Activated CD4-positive, alpha-beta T cell treated with anti-CD3 and anti-CD28 coated beads for 48 hours (primary cell): ENCODE measurements at regions not wholly inside any gene's neighbourhood (a gene's known extent, or its start where the extent isn't known, plus 50 kb on each side); places are given as distances from the start of the nearest gene placed in this dataset.
"Not testable (repeated sequence)": the region's sequence is repeated elsewhere in the genome, so short reads cannot be mapped to it uniquely, and the experiment has no call there.

Experiments
- DNase-seq: peaks from one replicate; pipeline ENCODE4 v3.0.0-alpha.2; 2020

DNA sequence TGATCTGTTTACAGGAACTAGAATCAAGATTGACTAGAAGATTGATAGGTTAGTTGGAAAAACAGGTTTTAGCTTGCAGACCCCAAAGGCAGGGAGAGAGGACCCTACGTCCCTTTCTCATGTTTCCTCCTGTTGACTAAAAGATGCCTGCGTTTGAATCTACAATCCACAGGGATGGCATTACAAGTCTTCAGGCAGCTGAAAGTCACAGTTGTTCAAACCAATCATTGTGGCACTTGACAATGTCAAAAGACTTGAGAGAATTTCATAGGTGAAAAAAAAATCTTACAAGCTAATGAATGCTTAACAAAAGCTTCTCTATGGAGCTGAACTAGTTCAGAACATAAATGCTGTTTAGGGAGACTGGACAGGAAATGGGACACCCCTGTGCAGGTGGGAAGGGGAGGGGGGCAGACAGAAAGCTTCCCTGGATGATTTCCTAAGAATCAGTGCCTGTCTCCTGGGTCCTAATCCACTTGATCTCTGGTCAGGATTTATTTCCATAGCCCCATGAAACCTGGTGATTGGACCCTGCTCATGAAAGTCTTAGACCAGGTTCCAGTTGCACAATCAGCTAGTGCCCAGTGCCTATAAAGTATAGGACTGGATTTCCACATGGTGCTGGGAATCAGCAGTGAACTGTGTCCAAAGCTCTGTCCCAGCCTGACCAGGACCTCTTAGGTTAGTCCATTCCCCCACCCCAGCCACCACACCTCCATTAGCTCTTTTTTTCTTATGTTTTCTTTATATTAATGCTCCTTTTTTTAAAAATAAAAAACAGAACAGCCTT, 91.6 kb upstream of the BCAR3 start:
- DNase-seq = no peak

DNA sequence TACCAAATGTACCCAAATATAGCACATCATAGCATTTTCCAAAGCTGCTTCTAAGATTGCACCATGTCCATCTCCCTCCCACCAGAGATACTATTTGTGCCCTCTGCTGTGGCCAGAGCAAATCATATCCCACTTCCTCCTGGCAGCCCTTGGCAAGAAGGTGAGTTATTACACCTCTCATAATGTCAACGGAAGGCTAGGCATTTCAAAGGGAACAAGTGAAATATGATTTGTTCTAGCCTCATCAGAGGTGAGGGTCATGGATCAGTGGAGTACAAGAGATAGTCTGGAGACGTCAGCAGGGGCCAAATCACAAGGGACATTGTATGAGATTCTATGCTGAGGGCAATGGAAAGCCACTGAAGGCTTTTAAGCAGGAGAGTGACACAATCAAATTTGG, 90.2 kb upstream of the BCAR3 start:
- no peak for DNase-seq

DNA sequence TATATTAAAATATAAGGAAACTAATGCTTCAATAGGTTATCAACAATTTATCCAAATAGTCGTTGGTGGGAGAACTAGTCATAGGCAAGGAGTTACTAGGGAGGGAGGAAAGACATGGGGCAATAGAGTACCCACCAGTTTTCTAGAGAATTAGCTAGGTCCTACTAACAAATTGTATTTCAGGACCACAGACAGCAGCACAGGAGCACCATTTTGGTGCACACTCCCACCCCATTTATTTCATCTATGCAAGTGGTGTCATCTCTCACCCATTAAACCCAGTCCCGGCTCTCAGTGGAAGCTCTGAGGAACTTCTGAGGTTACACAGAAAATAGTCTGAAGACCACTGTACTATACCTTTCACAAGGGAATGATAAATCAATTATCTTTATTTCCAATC, 89.0 kb upstream of the BCAR3 start:
- no peak for DNase-seq

DNA sequence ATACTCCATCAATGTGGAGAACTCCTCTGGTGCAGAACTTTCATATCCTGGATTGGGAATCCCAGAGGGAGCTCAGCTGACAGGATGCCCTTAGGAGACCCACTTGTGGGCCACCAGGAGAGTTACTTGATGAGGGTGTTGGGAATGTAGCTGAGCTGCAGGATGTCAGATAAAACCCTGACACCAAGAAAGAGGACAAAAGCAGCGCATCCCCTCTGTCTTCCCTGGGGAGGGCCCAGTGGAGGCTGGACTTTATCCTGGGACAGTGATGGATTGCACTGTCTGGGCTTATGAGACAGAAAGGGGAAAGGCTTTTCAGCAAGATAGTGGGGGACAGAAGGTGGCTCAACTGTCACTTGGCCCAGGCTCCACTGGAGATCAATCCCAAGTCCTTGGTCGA, 88.1 kb upstream of the BCAR3 start:
- no peak for DNase-seq

DNA sequence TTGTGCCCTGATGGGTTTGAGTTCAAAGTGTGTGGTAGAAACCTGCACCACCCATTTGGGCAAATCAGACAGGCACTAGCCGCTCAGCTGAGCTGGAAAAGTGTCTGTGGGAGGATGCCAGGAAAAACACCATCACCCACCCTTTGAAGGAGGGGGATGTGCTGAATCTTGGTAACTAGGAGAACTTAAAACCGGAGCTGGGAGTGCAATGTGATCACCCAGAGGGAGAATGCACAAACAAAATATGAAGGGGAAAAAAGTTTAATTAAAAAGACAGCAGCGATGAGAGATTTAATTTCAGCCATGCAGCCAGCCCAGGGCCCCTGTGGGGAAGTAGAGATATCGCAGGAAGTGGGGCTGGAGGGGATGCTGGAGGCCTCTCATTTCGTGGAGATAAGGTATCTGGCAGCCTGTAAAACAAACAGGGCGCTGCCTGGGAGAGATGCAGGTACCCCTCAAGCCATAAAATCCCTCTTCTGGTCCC, 86.8 kb upstream of the BCAR3 start:
- DNase-seq = no peak

DNA sequence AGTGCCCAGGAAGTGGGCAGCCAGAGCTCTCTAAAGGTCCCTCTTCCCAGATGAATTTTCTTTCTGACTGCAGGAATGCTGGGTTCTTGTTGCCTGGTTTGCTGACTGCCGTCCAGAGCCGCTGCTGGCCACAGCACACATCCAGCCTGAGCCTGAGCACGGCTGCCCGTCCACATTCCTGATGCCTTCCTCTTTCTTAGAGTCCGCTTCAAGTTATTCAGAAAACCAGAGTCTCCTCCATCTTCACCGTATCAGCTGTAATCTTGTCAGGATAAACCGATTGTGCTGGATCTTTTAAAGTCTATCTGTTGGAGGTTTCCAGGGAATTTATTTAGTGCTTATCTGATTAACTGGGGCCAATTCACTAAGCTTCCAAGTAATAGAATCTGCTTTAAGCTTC, 84.8 kb upstream of the BCAR3 start:
- DNase-seq = no peak

DNA sequence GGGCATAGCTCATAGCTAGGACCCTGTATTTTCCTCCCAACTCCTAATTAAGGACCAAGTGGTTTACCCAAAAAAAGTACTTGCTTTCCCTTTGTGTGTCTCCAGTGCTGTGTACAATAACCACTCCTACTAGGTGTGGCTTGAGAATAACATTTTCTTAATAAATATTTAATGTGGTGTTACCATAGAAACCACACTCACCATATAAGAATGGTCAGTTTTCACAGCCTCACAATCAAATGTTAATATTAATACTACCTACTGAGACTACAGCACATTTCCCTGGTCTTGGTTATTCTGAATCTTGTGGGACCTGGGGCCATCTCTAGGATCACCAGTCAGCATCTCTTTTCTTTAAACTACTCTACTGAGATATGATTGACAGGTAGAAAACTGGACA, 83.5 kb upstream of the BCAR3 start:
- no peak for DNase-seq

DNA sequence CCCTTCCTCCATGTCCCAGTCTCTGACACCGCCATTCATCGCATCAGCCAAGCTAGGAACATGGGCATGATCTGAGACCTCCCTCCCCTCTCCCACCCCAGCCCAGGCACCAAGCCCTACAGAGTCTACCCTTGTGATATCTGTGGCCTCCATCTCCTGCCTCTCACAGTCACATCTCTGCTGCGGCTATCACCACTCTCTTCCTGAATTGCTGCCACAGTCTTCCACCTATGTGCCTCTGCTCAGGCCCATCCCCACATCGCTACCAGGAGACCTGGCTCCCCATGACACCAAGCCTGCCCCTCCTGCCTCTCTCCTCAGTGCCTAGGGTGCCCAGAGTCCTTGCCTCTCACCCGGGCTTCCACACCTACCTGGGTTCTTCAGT, 82.7 kb upstream of the BCAR3 start:
- no peak for DNase-seq

DNA sequence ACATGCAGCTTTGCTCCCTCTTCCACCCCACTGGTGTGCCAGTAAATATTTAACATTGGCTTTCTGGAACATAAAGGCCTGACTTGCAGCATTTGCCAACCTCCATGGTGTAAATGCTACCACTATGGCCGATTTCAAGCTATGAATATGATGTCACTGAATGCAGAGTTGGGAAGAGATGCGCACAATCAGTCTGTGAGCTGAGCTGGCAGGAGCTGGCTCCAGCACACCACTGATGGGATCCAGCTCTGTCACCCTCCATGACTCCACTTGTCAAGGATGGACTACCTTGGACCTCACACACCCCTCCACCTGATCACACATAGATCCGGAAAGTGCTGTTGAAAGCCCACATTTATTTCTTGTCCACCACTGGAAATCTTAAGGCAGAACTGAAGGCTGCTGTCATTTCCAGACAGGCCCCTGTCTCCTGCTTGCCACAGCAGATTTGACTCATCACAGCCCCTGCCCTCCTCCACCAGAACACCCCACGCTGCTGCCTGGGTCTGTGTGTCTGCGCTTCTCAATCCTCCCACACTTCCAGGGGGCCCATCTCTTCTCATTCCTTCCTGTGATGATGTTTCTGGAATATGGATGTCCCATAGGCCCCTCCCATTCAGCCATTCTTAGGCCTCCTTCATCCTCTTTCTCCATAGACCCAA, 82.2 kb upstream of the BCAR3 start:
- DNase-seq = no peak

DNA sequence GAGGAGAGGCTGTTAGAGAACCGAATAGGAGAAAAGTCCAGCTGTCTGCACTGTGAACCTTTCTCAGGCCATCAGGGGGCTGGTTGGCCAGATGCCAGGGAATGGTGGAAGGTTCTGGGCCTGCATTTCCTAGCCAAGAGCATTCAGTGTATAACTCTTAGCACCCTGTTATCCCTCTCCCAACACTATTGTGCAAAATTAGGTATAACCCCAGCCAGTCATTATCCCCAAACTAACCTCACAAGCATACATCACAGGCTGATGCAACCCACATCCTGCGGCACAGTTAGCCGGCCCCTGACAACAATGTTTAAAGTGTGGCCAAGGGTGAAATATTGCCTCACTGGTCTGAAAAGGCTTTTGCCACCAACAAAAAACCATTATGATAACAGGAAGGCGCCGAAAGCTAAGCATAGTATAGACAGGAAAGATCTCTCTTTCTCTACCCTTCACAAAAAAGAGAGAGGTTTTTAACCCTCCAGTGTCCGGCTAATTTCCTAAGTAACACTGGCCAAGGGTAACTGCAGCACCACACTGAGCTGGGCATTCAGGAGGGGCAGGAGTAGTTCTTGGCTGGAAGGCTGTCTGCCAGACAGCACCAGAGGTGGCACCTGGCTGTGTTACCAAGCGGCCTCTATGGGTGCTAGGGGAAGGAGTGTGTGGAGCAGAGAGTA, 77.3 kb upstream of the BCAR3 start:
- DNase-seq = peak; percentile 43

DNA sequence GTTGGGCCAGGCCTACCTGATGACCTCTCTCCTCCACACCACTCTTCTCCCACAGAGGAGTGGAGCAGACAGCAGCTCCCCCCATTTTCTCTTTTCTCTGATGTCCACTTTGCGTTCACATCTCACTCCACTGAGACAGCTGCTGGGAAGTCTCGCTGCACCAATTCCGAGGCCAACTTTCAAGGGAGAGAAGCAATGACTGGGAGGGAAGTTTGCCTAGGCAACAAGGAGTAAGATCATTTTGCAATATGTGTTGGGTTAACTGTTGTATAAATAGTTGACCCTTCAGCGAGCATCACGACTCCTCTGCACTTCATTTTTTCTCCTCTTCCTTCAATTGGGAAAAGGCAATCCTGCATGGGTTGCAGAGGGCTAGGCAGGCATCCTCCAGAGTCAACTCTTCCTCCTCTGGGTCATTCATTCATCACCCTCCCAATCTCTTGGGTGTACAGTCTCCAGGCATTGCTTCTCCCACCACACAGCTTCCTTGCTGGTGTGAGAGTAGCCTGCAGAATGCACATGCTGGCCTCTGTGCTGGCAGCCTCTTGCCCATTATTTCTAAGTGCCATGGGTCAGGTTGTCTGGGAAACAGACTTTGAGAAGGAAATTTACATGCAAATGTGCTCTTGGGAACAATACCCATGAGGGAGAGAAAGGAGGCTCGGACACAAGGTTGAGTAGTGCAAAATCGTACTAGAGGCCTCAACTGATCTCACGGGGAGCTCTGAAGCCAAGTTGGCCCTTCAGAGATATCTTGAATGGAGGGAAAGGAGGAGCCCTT, 75.8 kb upstream of the BCAR3 start:
- DNase-seq = no peak

DNA sequence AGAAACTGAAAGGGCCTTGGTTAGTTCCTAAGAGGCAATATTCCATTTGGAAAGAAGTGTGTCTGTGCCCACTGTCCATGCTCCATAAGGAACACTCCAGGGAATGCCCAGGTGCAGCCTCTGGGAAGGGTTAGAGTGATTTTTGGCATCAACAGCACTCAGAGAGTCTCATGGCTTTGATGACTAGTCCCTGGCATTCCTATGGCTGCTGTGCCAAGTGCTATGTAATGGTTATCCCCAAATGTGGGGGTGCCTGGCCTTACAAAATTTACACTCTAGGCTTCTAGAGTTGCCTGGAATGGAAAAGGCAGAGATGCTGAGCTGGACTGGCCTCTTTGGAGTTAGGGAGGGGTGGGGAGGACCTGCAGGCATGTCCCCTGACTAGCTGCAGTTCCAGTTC, 75.0 kb upstream of the BCAR3 start:
- DNase-seq = no peak

DNA sequence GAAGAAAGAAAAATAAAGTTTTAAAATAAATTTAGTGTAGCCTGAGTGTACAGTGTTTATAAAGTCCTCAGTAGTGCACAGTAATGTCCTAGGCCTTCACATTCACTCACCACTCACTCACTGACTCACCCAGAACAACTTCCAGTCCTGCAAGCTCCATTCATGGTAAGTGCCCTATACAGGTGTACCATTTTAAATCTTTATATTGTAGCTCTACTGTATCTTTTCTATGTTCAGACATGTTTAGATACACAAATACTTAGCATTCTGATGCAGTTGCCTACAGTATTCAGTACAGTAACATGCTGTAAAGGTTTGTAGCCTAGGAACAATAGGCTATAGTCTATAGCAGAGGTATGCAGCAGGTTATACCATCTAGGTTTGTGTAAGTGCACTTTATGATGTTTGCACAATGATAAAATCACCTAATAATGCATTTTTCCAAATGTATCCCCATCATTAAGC, 73.6 kb upstream of the BCAR3 start:
- not testable (repeated sequence) for DNase-seq

DNA sequence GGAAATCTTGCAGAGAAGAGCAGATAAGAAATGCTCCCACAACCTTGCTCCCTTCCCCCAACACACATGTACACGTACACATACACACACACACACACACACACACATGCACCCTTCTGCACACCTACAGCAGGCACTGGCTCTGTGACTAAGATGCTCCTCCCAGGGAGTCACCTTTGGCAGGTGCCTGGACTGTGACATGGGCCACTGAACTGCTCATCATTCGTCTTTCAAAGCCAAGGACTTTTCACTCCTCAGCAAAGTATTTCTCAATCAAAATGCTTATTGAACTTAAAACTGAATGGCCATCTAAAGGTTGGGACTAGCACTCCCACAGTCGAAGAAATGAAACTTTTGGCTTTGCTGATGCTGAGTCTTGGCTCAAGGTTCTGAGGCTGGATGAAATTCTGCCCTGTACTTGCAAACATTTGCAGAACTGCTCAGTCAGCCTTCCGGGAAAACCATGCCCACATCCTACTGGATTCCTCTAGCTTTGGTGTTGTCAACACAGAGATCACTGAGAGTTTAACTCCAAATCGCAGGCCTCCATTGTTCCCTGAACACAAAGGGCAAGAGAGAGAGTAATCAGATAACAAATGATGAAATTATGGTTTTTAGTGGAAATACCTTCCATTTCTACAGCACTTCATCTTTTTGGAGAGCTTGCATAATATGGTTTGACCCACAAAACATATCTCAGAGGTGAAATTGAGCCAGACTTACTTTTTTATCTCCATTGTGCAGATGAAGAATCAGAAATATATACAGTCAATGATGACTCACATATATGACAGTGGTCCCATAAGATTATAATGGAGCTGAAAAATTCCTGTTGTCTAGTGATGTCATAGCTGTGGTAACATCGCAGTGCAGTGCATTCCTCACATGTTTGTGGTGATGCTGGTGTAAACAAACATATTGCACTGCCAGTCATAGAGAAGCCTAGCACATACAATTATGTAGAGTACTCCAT, 72.4 kb upstream of the BCAR3 start:
- DNase-seq = no peak

DNA sequence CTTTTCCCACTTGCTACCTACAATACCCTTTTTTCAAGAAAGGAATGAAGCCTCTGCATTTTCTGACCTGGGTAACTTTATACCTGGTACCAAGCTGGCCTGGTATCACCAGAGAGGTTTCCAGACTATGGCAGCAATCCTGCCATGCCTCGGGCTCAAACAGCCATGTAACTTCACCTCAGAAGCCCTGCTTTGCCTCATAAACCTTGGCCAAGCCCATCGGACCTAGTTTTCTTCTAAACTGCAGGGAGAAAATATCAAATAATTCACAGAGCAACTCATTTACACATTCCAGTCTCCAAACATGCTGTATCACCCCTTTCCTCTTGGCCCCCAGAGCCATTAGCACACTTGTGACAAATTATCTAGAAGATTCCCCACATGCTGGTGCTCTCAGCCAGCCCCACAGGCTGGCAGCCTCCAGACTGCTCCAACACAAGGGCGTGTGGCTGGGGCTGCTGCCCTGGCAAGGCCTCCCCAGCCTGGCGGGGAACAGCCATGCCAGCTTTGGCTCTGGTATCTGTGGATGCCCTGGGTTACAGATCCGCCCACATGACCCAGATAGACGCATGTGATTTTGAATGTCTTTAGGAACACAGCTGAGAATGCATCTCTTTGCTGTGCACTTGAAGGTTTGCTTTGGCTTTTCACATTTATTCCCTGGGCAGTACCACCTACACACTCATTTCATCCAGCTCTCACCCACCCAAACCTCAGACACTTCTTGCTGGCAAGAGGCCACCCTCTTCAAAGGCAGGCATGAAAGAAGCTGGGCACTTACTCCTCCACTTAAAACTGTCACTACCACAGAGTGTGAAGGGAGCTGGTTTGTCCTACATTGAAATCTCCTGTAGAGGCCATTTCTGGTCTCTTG, 70.0 kb upstream of the BCAR3 start:
- no peak for DNase-seq

DNA sequence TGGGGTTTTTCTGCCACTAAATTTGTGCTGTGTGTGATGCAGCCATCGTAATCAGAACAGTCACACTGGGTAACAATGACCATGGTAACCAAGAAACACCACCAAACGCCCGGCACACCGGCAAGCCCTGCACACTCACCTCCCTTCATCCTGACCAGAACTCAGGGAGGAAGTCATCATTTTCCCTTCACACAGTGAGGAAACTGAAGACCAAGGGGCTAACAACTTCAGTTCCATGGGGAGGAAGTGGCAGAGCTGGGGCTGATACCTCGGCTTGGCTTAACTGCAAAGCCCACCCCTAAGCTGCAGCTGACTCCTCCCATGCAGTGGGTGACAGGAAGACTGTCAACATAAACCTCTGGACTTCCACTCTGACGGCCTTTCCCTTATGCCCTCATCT, 69.3 kb upstream of the BCAR3 start:
- no peak for DNase-seq

DNA sequence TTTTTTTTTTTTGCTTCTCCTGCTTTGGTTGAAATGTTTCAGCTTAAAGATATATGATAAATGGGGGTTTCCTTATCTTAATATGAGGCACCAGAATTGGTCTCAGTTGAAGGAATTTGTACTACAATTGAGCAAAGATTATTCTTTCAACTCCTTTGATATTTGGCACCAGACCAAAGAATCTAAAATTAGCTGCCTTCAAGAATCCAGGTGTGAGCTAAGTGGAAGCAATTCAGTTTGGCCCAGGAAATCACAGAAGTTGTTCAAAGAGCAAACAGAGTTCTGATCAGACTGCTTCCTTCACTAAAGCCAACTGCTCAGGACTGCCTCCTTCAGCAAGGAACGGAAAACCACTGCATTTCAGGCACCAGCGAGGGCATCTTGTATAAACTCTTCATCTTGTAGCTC, 68.3 kb upstream of the BCAR3 start:
- no peak for DNase-seq

DNA sequence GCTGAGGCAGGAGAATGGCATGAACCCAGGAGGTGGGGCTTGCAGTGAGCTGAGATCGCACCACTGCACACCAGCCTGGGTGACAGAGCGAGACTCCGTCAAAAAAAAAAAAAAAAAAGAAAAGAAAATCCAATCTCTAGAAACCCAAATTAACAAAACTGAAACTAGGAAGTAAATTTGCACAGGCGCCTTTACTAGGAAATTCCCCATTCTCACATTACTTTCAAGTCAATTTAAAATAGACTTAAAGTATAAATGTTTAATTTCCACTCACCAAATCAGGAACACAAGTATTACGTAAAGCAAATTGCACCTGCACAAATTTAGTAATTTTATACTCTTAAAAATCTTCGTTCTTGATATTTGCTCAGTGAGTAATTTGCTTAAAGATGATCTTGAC, 67.8 kb upstream of the BCAR3 start:
- DNase-seq = no peak

DNA sequence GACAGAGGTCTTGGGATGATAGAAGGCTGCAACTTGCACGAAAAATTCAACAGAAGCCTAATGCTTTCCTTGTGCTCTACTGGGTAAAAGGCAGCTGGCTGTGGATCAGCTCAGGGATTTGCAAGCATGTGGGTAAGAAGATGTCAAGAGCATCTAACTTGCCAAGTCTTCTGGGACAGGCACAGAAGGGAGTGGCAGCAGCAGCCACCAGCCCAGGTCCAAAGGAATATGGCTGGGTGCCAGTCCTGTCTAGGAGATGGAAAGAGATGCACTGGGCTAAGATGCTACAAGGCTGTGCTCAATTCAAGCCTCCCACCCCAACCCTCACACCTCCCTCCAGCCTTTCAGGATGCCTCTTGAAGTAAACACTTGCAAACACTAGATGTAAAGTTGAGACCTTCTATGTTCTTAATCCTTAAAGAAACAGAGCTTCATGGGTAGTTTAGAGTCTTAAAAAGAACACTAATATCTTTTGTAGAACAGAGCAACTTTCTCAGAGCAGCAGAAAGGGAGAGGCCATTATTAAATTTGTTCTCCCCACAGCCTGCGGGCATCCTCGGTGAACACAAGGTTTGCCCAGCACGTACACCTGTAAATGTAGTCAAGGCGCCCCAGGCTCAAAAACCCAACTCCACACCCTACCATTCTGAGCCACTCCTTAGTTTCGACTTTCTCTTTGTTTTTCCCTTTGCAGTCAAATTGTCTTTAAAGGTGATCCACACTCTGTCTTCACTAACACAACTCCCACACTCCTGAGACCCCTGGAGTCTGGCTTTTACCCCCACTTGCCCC, 64.6 kb upstream of the BCAR3 start:
- no peak for DNase-seq
